Renal cortex interstitium (tissue), 11 donors: ENCODE measurements at regions not wholly inside any gene's neighbourhood (a gene's known extent, or its start where the extent isn't known, plus 50 kb on each side); places are given as distances from the start of the nearest gene placed in this dataset.

Experiments
- DNase-seq, 11 donors: peaks; one replicate each; pipeline ENCODE4 v3.0.0-alpha.2; 2013; ENCODE audit warnings: low read depth in 9 of 11, low spot score in 4 of 11; ENCODE audit errors: extremely low read depth in 1 of 11

DNA sequence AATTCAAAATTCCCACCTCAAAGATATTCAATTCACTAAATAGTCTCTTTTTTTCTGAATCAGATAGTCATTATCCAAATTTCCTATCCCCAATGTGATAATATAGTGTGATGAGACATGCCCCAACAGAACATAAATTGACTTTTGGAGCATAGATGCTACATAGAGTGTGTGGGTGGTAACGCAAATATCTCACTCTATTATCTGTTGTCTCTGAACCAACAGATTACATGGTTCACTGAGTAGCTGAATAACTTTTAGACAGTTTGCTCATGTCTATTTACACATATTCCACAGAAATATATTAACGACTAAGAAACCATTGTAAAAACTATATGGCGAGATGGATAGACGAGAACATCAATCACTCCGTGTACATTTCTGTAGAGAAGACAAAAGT lies 209.9 kb downstream of the BARHL2 start:
- DNase-seq: no peak

DNA sequence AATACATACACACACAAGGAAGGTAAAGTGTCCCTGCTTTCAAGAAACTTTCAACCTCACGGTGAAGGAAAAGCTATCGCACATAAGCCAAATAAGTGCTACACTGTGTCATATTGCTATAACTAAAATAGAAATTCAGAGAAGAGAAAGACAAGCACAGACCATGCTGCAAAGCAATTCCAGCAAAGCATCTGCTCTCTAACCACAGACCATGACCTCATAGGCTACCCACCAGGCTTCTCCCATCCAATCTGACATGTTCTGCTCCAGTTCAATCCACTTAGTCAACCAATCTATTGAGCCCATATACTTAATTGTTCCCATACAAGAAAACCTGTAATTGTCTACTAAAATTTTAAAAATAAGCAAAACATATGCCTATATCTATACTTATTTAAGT lies 211.3 kb downstream of the BARHL2 start:
- DNase-seq: no peak

DNA sequence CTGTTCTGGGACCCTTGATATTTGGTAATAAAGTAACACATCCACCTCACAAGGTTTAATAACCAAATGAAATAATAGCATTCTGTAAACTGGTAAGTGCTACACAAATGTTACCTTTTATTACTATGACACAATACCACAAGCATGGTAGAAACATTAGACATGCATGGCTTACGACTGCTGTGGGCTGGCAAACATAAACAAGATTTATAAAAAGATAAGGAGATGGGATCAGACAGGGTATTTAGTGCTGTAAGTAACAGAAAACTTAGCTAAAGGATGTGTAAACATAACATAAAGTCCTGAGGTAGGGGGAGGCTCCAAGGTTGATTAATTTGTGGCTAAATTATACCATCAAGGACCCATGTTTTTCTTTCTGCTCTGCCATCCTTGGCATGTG lies 212.6 kb downstream of the BARHL2 start:
- DNase-seq: peak in 2 of 11 donors; percentile 5

DNA sequence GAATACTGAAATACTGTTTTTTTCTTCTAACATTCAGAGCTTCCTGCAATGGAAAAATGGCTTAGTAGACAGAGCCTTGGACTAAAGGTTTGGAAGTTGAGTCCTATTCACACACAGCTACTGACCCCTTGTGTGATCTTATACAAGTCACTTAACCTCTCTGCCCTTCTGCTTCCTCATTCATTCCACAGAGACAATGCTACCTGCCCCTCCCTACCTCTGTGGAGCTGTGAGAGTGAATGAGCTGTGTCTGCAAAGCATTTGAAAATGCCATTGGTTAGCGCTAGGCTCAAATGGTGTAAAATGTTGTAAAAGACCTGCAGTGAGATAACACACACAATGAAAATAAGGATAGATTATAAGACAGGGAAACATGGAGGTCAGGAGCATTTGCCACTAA lies 214.4 kb downstream of the BARHL2 start:
- no peak for DNase-seq

GRCh38 chr1:90502194-90502593 lies 214.9 kb downstream of the BARHL2 start:
- no peak for DNase-seq

GRCh38 chr1:90501281-90501680 lies 215.8 kb downstream of the BARHL2 start:
- DNase-seq: no peak

- DNase-seq: no peak
Measured at GRCh38 chr1:90494748-90495282, 222.3 kb downstream of the BARHL2 start.

- no peak for DNase-seq
Measured at GRCh38 chr1:90488451-90488850, 228.7 kb downstream of the BARHL2 start.

- no peak for DNase-seq
Measured at GRCh38 chr1:90486996-90487395, 230.1 kb downstream of the BARHL2 start.

DNA sequence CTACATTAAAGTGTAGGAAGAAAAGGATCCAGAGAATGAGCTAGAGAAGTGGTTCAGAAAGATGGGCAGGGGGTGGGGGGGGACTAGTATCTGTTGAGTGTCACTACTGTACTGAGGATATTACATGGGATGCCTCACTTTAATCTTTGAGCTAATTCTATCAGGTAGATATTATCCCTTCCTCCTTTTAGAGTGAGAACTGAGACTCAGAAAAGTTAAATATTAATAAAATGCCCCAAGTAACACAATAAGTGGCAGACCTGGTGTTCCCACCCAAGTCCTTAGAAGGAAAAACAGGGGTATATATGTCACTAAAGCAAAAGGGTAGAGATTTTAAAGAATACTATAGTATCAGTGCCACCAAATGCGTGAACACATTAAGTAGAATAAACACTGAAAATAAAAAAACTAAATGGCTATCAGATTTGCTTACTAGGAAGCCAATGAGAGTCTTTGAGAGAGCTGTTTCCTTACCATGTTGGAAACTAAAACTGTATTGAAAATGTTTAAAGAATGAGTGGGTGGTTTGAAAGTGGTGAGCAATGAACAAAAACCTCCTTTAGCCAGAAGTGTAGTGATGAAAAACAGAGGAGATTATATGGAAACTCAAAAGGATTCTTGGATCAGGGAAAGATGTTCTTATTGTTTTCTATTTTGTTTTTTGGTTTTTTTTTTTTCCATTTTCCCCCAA lies 230.8 kb downstream of the BARHL2 start:
- DNase-seq: no peak

DNA sequence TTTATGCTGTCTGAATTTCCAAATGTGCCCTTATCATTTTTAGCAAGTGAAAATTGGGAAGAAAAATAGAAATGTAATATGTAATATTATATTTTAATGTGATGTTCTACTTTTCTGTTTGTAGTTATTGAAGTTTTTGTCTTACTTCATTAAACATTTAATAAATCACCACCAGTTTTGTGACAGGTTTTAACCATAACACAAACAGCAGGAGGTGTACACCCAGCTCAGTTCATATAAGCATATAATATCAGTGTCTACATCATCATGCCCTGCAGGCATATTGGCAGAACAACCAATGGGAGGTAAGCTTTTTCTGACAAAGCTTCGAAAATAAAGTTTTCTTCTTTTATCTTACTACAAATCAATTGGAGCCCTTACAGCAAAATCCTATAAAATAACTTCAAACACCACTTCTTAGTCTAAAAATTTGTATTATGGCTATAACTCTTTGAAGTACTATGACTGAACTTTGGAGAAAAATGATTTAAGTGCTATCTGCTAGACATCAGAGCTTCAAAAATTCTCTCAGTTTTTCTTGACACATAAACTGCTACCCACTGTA lies 236.7 kb downstream of the BARHL2 start:
- DNase-seq: no peak

GRCh38 chr1:90476994-90477393 lies 240.1 kb downstream of the BARHL2 start:
- no peak for DNase-seq

GRCh38 chr1:90476411-90476810 lies 240.7 kb downstream of the BARHL2 start:
- DNase-seq: no peak

- no peak for DNase-seq
Measured at GRCh38 chr1:90475631-90476030, 241.5 kb downstream of the BARHL2 start.

DNA sequence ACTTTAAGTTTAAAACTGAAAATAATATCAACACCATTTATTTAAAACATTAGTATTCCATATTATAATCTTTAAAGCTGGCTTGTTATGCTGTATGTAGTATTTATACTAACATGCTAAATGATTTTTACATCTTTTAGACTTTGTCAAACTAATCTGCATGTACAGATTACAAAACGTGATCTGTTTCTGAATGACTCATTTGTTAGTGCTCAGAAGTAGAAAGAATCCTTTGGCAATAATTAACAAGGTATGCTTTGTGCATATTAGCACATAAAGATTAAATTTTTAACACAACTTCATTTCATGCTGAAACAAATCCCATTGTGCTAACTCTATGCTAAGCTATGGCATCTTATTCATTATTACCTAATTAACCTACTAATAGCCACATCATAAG lies 242.4 kb downstream of the BARHL2 start:
- no peak for DNase-seq

DNA sequence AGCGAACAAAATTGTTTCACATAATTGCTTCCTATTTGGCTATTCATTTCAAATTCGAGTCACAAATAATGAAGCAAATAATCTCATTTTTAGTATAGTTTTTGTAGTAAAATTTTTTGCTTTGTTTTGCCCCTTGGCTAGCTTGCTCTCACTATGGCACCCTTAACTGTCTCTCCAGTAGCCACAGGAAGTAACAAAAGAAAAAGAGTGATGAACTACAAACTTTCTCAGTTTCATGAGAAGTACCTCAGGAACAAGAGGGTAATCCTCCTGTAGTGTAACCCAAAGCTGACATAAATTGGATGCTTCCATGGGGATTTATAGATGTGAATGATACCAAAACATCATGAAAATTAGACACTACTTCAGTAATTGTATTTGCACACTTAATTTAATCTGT lies 242.9 kb downstream of the BARHL2 start:
- no peak for DNase-seq

DNA sequence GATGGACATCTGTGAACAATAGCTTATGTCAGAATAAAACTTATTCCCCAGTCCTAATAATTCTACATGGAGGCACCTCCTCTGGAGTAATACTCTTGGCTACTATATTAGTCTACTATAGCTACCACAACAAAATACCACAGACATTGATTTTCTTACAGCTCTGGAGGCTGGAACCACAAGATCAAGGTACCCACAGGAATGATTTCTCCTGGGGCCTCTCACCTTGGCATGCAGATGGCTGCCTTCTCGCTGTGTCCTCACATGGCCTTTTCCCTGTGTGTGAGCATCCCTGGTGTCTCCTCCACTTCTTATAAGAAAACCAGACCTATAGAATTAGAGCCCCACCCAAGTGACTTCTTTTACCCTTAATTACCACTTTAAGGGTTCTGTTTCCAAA lies 244.3 kb downstream of the BARHL2 start:
- no peak for DNase-seq

DNA sequence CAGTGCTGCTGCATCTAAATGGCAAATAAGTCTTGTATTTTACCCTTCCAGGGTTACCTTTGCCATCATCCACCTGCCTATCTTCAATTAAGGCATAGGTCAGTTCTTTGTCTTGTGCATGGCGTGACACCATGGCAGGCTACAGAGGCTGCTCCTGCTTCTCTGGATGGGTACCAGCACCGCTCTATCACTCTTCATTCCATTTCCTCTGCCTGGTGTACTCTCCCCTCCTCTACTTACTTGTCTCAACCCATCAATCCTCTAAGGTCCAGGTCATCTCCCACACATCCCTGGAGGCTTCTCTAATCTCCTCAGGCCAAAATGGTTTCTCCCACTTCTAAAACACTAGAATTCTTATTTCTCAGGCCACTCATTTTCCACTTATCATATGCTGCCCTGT lies 257.5 kb downstream of the BARHL2 start:
- DNase-seq: no peak

GRCh38 chr1:90457985-90458384 lies 259.1 kb downstream of the BARHL2 start:
- no peak for DNase-seq

GRCh38 chr1:90452491-90452890 lies 264.6 kb downstream of the BARHL2 start:
- DNase-seq: no peak

- DNase-seq: no peak
Measured at GRCh38 chr1:90443354-90443753, 273.7 kb downstream of the BARHL2 start.
